OCI-LY3 (cell line): ENCODE measurements at regions not wholly inside any gene's neighbourhood (a gene's known extent, or its start where the extent isn't known, plus 50 kb on each side); places are given as distances from the start of the nearest gene placed in this dataset.

ENCODE experiments used
- EZH2phosphoT487 ChIP-seq: fragments of 200-600 bp; shearing (Covaris generic); IDR thresholded peaks from 2 replicates; pipeline ENCODE4 v1.6.1; 2018; ENCODE audit warnings: antibody characterized with exemption, mixed run types, low read depth
- TF ChIP-seq, protein P1 (sequence below): fragments of 200-600, 300-600 bp; sonication (generic); IDR thresholded peaks from 2 replicates; pipeline ENCODE4 v1.5.1; 2014; ENCODE audit warnings: antibody characterized with exemption, low read length, low read depth

DNA sequence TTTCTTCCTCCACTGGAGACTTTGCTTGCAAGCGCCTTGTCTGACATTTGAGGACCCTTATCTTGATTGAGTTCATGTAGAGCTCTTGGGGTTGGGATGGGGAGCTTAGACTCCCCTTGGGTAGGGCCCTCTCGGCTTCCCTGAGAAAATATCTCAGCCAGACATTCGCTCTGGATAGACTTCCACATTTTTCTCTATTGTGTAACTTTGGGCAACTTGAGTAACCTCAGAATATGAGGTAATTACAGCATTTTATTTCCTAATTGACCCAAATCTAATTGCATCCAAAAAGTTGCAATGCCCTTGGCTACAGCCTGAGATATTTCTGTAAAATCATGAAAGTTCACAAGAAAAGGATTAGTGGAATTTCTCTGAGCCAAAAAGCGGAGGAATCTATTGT is 102.8 kb upstream of the MXRA5 start:
- TF ChIP-seq, protein P1, sequence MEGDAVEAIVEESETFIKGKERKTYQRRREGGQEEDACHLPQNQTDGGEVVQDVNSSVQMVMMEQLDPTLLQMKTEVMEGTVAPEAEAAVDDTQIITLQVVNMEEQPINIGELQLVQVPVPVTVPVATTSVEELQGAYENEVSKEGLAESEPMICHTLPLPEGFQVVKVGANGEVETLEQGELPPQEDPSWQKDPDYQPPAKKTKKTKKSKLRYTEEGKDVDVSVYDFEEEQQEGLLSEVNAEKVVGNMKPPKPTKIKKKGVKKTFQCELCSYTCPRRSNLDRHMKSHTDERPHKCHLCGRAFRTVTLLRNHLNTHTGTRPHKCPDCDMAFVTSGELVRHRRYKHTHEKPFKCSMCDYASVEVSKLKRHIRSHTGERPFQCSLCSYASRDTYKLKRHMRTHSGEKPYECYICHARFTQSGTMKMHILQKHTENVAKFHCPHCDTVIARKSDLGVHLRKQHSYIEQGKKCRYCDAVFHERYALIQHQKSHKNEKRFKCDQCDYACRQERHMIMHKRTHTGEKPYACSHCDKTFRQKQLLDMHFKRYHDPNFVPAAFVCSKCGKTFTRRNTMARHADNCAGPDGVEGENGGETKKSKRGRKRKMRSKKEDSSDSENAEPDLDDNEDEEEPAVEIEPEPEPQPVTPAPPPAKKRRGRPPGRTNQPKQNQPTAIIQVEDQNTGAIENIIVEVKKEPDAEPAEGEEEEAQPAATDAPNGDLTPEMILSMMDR, result no peak
- TF ChIP-seq EZH2phosphoT487, result no peak
